NCI-H82 treated with DMSO at 0.1 percent for 48 hours (cell line): ENCODE measurements at regions not wholly inside any gene's neighbourhood (a gene's known extent, or its start where the extent isn't known, plus 50 kb on each side); places are given as distances from the start of the nearest gene placed in this dataset.

Source experiments
- DNase-seq: peaks from one replicate; lab custom pipeline; 2025; ENCODE audit not compliant: unreplicated experiment; lab: John Stamatoyannopoulos, UW

DNA sequence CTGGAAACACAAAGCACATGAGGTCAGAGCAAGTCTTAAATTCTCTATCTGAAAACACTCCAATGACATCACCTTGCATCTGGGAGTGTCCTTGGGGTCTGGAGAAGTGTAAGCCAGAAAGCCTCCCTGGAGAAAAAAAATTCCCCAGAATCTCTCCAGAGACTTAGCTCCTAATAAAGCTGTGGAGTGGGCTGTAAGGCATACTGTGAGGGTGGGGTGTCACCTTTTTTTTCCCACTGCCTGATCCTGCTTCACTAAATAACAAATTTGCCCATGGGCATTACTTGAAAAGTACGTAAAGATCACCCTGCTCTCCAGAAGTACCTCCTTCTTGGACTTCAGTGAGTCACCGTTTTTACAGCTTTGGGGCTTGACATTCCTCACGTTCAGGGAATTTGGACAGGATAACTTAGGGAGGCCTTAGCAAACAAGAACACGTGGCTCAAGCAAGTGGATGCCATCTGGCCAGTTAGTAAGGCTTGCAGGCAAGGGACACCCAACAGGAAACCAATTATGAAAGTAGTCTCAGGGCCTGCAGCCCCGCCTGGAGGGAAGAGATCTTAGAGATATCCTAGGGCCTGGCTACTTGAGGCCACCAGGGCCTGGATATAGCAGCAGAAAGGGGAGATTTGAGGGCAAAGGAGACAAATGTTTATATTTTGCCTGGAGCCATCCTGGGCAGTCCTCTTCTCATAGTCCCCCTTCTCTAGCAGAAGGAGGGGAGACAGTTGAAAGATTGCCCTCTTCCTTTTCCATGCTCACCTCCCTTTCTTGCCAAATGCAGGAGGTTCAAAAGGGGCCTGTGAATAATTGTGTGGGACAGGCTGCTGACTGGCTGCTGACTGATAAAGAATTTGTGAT lies 60.1 kb upstream of the PLAC1 start:
- DNase-seq = peak; percentile 69

DNA sequence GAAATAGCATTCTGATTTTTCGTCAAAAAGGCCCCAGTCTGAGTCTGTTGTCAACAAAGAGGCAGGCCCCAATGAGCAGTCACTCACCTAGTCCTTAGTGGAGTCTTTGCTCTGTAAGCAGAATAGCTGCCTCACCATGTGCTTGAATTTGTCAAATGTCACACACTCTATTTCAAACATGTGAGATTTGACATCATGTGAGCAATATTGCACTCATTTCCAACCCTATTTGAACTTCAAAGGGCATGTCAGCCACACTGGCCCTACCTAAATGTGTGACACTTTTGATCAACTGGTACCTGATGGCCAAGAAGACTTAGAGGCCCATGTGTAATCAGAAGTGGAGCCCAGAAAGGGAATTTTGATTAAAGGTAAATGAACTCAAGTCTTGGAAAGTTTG lies 59.4 kb upstream of the PLAC1 start:
- DNase-seq = no peak

DNA sequence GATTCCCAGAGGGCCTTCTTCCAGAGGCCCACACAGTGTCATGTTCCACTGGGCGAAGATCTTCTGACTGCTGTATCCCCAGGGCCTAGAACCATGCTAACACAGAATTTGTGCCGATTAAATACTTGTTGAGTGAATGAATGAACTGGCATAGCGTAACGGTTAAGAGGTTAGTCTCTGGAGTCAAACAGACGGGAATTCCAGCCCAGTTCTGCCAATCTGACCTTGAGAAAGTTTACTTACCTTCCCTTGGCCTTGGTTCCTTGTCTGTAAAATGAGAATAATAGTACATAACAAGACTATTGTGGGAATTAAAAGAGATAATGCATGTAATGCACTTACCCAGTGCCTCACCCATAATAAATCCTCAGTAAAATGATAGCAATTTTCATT lies 58.3 kb upstream of the PLAC1 start:
- no peak for DNase-seq

- peak; percentile 9 for DNase-seq
Observed at GRCh38 chrX:134715930-134716619, 57.8 kb upstream of the PLAC1 start.

- DNase-seq = no peak
Observed at GRCh38 chrX:134714633-134715110, 56.4 kb upstream of the PLAC1 start.

DNA sequence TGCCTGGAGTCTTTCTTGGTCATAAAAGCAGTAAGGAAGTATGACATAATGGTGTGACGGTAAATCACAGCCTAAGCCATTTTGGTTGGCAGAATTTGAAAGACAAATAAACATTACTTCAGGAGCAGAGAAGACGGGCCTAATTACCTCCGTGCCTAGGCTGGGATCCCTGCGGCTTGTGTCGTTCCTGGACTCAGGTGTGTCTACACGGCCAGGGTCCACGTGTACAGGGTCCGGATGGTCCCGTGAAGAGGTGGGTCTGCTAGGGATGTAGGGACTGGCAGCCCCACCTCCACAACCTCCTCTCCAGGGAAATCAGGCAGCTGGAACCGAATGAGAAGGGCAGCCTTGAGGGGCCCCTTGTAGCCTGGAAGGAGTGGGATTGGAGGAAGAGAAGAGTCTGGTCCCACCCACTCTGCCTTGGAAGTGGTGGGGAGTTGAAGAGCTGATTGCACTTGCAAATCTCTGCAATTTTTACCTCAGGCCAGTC lies 55.4 kb upstream of the PLAC1 start:
- no peak for DNase-seq

DNA sequence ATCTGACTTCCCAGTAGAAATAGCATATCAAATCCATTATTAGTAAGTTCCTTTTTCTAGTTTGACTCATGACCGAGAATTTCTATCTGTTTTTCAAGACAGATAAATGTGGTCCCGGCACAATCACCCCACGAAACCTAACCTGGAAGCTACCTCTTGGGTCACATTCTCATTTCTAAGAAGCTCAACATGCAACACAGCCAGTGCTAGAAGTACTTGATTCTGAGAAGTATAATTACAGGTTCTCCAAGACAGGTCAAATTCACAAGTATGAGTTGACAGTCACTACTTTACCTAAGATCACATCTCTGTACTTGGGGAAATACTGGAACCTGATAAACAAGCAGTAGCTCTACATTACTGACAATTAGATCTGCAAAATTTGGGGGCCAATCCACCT lies 54.0 kb upstream of the PLAC1 start:
- no peak for DNase-seq

DNA sequence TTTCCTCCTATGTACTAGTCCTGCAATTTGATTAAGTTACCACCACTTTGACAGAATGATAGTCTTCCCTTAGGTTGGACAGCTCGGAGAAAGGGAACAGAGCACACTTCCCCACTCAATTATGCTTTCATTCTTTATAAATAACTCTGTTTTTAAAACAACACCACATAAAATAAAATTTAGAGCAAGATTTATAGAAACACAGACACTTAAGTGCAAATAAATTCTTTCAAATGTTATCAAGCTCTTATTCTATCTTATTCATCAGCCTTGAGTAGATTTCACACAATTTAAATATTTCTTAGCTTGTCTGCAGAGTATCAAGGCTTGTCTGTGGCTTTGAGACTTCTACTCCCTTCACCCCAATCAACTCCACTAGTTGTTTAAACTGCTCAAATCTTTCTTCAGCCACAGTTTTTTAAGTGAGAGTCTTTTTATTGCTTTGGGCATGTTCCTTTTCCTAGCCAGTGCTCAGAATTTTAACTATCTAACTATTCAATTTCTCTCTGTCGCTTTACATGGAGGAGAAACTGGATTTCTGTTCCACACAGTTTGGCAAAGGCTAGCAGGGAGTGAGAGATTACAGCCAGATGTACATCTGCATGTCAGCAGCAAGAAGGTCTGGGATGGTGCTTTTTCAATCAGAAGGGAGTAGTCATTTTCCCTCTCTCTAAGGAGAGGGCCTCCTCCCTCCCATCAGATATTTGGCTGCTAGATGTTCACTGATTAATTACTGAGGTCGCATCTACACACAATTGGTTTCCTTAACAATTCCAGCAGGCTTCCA lies 53.1 kb upstream of the PLAC1 start:
- no peak for DNase-seq
